Ovary (tissue), 3 donors: ENCODE measurements at regions not wholly inside any gene's neighbourhood (a gene's known extent, or its start where the extent isn't known, plus 50 kb on each side); places are given as distances from the start of the nearest gene placed in this dataset.

Experiments used
- POLR2A ChIP-seq: fragments of 450-650 bp; IDR thresholded peaks from one replicate; pipeline ENCODE4 v1.6.1; 2017; ENCODE audit warnings: antibody characterized with exemption, mild to moderate bottlenecking, moderate library complexity
- TF ChIP-seq, protein P1 (sequence below), 3 donors: fragments of 450-650 bp in 2 of 3; fragments of 200-600 bp in 1 of 3; IDR thresholded peaks; one replicate each; pipeline versions ENCODE4 v1.5.1 to v1.8.0; 2016 to 2022; ENCODE audit warnings: antibody characterized with exemption in 3 of 3, mild to moderate bottlenecking in 1 of 3
- donor health status: DM: no; HTN: no; CAD: no.

DNA sequence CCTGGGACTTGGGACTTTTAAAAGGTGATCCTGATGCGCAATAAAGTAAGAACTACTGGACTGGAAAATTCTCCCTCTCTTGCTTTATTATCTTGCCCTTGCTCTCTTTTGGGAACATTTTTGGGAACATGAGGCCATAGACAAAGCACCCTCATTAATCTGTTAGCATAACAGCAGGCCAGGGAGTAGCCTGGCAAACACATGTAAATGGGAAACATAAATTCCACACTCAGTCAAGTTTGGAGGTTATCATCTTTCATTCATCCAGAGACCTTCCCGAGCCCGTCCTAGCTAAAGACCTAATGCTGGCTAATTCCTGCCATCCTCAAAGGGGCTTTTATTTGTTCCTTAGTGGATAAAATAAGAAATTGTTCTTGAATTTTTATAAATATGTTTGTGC is 162.8 kb upstream of the ARX start:
- TF ChIP-seq, protein P1, sequence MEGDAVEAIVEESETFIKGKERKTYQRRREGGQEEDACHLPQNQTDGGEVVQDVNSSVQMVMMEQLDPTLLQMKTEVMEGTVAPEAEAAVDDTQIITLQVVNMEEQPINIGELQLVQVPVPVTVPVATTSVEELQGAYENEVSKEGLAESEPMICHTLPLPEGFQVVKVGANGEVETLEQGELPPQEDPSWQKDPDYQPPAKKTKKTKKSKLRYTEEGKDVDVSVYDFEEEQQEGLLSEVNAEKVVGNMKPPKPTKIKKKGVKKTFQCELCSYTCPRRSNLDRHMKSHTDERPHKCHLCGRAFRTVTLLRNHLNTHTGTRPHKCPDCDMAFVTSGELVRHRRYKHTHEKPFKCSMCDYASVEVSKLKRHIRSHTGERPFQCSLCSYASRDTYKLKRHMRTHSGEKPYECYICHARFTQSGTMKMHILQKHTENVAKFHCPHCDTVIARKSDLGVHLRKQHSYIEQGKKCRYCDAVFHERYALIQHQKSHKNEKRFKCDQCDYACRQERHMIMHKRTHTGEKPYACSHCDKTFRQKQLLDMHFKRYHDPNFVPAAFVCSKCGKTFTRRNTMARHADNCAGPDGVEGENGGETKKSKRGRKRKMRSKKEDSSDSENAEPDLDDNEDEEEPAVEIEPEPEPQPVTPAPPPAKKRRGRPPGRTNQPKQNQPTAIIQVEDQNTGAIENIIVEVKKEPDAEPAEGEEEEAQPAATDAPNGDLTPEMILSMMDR (IDR thresholded peaks at IDR 0.05) = no peak
- no peak for TF ChIP-seq POLR2A
